ENCODE measurements at regions not wholly inside any gene's neighbourhood (a gene's known extent, or its start where the extent isn't known, plus 50 kb on each side); places are given as distances from the start of the nearest gene placed in this dataset.

- H3K27ac ChIP-seq, result peak overlapping the region; percentile 1; the same call in 1 of the 2 replicates
- no peak for TF ChIP-seq CTCF (conservative IDR thresholded peaks at IDR 0.05)
Measured at GRCh38 chr5:125034331-125034730, 287.9 kb upstream of the ZNF608 start.

GRCh38 chr5:125036494-125036893 lies 290.1 kb upstream of the ZNF608 start:
- no peak for TF ChIP-seq CTCF (conservative IDR thresholded peaks at IDR 0.05)
- no peak overlapping the region for H3K27ac ChIP-seq

- H3K27ac ChIP-seq, result no peak overlapping the region
- TF ChIP-seq CTCF (conservative IDR thresholded peaks at IDR 0.05), result no peak
Measured at GRCh38 chr5:125037020-125037419, 290.6 kb upstream of the ZNF608 start.

GRCh38 chr5:125037530-125037929 lies 291.1 kb upstream of the ZNF608 start:
- no peak overlapping the region for H3K27ac ChIP-seq
- TF ChIP-seq CTCF (conservative IDR thresholded peaks at IDR 0.05), result no peak

- TF ChIP-seq CTCF (conservative IDR thresholded peaks at IDR 0.05), result no peak
- no peak overlapping the region for H3K27ac ChIP-seq
Measured at GRCh38 chr5:125038477-125038876, 292.0 kb upstream of the ZNF608 start.

GRCh38 chr5:125041798-125042197 lies 295.4 kb upstream of the ZNF608 start:
- TF ChIP-seq CTCF (conservative IDR thresholded peaks at IDR 0.05), result no peak
- no peak overlapping the region for H3K27ac ChIP-seq

GRCh38 chr5:125042261-125042890 lies 295.9 kb upstream of the ZNF608 start:
- no peak overlapping the region for H3K27ac ChIP-seq
- no peak for TF ChIP-seq CTCF (conservative IDR thresholded peaks at IDR 0.05)

Measured in VCaP (cell line).